CD4-positive, alpha-beta T cell treated with Interleukin-2 at 100 ng/mL for 4 hours (primary cell): ENCODE measurements at regions not wholly inside any gene's neighbourhood (a gene's known extent, or its start where the extent isn't known, plus 50 kb on each side); places are given as distances from the start of the nearest gene placed in this dataset.
"Not testable (repeated sequence)": the region's sequence is repeated elsewhere in the genome, so short reads cannot be mapped to it uniquely, and the experiment has no call there.

Experiments
- DNase-seq: peaks from one replicate; pipeline ENCODE4 v3.0.0-alpha.2; 2020; ENCODE audit warnings: low spot score

DNA sequence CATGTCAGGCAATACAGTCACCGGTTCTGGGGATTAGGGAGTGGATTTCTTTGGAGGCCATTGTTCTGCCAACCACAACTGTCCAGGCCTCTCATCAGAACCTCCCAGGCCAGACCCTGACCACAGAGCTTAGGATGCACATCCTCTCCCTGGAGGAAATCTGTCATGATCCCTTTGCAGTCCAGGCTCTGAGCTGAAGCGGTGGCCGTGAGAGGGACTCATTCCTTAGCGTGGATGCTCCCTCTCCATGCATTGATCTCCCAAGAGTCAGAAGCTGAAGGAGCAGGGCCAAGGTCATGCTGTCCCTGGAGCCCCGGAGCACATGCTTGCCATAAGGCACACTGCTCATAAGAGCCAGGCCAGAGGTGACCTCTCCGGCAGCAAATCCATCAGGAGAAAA lies 181.4 kb downstream of the COPRS start:
- no peak for DNase-seq

DNA sequence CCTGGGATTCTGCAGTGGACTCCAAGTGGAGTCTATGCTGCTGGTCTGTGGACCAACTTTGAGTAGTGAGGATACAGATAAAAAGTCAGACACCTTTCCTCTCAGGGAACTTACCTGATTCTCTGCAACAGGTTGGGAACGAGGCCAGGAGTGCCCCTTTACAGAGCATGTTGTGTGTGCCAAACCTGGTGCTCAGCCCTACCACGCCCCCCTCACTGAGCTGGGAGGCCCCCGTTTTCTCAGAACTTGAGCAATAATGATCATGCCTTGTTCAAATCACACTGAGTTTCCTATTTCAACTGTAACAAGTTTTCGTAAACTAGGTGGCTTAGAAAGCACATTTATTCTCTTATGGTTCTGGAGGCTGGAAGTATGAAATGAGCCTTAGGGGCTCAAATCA lies 182.0 kb downstream of the COPRS start:
- no peak for DNase-seq

DNA sequence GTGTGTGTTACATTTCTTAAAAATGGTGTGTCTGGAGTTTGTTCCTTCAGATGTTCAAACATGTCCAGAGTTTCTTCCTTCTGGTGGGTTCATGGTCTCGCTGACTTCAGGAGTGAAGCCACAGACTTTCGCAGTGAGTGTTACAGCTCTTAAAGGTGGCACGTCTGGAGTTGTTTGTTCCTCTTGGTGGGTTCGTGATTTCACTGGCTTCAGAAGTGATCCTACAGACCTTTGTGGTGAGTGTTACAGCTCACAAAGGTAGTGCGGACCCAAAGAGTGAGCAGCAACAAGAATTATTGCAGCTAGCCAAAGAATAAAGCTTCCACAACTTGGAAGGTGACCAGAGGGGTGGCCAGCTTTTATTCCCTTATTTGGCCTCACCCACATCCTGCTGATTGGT lies 183.7 kb downstream of the COPRS start:
- DNase-seq: not testable (repeated sequence)

DNA sequence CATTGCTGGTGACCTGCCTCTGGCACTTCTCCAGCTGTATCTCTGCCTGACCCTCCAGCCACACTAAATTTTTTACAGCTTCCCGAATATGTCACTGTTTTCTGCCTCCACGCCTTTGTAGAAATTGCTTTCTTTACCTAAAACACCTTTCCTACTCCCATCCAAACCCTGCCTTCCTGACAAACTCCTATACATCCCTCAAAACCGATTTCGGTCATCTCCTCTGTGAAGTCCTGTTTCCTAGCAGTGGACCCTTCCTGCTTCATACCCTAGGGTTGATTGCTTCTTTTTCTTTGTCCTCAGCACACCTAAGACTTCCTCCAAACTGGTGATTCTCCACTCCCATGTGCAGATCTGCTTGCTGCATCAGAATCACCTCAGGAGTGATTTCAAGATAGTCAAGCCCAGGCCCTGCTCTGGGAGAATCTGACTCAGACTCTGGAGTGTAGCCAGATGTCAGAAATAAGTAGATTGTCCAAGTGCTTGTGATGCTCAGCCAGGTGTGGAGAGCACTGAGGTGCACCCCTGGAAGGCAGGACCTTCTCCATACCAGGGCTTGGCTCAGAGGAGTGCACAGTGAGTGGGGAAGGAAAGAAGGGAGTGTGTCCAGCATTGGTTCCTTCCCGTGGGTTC lies 184.2 kb downstream of the COPRS start:
- DNase-seq: no peak

DNA sequence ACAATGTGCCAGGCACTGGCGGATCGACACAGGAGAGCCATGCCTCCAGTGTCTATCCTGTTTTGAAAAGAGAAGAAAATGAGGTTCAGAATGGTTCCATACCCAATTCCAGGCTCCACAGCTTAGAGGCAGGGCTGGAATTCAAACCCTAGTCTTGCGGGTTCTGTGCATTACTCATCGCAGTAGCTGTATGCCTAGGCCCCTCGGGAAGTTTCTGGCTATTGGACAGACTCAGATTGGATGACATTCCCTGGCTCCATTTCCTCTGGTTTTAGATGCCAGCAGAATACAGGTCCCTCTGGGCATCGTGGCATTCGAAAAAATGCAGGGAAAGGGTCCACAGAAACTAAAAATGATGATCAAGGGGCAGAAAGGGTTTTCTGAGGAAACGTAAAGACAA lies 184.7 kb downstream of the COPRS start:
- no peak for DNase-seq

DNA sequence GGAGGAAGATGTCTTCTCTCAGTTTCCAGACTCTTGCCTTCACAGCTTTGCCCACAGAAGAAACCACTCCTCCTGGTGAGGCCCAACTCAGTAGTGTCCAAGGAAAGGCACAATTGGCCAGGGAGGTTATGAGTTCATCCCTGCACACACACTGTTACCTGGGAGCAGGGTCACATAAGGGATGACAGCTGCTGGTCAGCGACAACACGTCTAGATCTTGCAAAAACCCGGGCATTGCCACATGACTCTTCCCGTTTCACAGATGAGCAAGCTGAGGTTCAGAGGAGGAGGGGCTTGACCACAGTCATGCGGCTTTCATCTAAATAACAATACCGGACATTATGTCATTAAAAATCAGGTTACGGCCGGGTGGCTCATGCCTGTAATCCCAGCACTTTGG lies 186.0 kb downstream of the COPRS start:
- DNase-seq: no peak

DNA sequence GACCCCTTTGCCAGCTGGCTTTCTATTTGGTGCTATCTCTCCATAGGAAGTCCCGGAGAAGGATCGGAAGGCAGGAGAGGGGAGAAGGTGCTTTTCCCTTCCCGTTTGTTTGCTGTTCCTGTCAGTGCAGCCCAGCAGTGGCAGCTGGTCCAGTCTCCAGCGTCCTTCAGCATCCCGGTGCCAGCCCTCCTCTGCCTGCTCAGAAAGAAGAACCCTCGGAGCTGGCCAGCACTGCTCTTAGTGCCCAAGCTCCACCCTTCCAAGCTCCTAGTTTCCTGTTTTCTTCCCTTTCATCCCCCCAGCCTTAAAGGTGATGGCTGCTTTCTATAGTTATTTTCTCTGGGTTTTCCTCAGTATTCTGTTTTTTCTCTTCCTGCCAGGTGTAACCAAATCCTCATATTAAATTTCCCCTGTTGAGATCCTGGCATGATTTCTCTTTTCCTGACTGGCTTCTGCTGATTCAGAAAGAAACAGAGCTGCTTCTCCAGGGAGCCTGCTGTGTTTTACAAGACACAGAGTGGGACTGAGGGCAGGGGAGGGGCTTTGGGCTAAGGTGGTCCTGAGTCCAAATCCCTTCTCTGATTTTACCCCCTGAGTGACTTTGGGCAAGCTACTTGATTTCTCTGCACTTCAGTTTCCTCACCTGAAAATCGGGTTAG lies 186.8 kb downstream of the COPRS start:
- no peak for DNase-seq

DNA sequence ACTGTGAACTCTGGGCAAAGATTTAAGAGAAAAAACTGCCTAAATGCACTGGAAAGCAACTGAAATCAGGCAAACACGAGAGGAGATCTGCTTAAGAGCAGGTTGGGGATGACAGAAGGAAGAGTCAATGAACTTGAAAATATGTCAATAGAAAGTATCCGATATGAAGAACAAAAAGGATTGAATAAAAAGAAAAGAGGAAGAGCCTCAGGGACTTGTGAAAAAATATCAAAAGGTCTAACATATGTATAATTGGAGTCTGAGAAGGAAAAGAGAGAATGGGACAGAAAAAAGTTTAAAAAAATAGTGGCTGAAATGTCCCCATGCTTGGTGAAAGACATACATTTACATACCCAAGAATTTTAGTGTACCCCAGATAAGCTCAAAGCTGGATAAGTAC lies 195.5 kb downstream of the COPRS start:
- no peak for DNase-seq

DNA sequence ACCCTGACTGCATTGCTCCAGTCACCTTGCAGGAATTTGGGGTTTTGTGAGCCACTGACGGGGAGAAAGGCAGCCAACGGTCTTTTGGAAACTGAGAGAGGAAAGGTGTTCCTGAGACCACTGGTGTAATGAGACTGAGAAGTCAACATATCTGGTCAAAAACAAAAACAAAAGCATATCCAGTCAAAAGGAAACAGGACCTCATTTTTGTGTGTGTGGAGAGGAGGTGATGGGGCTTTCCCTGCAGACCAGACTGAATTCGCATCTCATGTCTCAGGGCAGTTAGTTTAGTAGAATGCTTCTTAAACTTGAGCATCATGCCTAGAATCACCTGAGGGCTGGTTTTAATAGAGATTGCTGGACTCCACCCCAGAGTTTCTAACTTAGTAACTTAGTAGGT lies 198.4 kb downstream of the COPRS start:
- no peak for DNase-seq

DNA sequence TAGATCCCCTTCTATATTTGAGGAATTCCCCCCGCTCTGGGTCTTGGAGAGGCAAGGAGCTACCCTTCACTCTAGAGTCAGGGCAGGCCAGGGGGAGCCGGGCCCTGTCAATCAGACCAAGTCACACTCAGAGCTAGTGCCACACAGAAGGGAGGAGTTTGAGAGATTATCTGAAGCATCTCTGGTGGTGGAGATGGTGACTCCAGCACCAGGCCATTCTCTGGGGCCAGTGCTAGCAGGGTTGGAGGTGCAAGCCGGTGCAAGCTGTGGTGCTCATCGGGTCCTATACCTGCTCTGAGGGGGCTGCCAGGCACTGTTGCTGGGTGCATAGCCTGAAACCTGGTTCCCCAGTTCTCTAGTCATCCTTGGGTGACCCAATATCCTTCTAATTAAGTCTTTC lies 201.2 kb downstream of the COPRS start:
- no peak for DNase-seq

DNA sequence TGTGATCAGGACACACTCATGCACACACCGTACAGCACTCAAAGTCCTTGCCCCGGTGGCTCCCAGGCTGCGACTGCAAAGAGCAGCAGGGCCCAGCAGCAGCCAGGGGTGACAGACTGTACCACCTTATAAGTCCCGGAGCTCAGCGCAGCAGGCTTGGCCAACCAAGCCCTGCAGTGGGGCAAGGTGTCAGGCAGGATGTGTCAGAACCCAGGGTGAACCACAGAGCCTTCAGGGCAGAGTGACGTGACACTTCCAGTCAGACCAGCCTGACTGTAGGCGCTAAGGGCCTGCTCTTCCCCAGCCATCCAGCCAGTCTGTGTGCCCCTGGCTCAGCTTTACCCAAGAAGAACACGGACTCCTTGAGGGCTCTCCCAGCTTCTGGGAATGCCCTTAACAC lies 204.1 kb downstream of the COPRS start:
- peak; percentile 22 for DNase-seq

DNA sequence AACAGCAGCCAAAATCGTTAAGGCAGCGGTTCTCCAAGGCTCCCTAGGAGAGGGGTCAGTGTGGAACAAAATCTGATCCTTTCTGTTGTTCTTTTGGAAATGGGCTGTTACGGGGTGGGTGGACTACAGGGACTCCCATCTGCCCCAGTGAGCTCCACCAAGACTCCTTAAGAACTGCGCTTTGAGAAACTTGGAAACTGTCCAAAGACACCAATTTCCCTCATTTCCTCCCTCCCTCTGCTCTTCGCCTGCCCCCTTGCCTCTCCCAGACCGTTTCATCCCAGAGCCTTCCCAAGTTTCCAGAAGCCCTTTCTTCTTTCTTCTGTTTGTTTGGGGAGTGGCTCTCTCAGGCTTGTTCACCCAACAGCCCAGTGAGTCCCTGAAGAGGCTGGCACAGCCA lies 205.4 kb downstream of the COPRS start:
- no peak for DNase-seq

DNA sequence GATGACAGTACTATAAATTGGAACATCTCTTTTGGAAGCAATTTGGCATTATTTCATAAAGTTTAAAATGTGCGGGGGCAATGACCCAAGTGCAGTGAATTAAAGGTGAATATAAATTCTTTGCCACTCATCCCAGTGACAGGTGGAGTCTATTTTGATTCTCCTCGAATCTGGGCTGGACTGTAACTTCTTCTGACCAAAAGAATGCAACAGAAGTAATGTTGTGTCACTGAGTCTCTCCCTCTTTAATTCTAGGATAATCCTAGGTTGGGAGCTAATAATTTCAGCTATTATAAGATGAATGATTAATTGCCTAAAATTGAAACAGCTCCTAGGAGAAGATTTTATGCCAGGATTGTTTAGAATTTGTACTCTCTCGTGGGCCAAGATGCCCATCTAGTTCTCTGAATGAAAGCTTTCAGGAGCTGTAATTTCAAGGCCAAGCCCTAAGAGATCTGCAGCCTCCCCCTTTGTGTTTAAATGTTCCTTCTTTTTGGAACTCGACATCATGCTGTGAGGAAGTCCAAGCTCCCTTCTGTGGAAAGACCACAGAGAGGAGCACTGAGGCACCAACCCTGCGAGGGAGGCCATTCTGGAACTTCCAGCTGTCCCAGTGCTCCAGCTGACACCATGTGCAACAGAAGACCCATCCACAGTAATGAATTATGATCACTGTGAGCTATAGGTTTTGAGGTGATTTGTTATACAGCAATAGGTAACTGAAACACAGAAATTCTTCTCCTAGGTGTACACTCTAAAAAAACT lies 208.1 kb downstream of the COPRS start:
- no peak for DNase-seq

DNA sequence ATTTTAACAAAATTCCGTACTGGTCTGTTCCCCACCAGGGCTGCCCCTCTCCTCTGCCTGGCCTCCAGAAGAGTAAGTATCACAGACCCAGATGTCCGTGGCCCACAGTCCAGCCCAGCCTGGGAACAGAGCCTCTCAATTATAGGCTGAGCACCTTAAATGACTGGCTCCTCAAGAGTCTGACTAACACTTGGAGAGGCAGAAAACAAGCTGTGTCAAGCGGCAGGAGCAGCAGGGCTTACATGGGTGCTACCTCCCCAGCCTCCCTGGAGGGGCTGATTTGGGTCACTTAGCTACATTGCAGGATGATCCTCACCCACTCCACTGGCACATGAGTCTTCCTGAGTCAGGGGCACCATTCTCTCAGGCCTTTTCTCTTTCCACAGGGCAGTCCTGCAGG lies 209.7 kb downstream of the COPRS start:
- no peak for DNase-seq

DNA sequence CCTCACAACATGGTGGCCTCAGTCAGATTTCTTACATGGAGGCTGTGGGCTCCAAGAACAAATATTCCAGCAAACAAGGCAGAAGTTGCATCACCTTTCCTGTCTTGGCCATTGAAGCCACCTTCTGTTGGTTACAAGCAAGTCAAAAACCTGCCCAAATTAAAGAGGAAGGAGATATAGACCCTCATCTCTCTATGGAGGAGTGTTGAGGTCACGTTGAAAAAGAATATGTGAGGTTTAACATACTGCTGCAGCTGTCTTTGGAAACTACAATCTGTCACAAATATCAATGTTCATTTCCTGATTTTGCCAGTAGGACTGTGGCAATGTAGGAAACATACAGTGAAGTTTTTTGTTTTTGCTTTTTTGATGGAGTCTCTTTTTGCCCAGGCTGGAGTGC lies 211.4 kb downstream of the COPRS start:
- no peak for DNase-seq

DNA sequence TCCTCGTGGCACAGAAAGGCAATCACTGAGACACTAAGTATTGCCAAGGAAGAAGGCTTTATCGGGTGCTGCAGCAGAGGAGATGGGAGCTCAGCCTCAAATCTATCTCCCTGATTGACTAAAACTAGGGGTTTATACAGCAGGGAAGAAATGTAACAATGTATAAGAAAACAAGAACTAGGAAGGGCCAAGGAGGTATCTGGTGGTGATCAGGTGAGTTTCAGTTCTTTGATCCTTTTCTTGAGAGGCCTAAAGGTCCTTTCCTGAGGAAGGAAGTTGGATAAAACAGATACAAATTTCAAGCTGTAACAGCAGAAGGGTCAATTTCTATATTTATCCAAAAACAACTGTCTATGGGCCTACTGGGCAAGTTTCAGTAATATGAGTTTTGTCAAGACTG lies 212.4 kb downstream of the COPRS start:
- no peak for DNase-seq

DNA sequence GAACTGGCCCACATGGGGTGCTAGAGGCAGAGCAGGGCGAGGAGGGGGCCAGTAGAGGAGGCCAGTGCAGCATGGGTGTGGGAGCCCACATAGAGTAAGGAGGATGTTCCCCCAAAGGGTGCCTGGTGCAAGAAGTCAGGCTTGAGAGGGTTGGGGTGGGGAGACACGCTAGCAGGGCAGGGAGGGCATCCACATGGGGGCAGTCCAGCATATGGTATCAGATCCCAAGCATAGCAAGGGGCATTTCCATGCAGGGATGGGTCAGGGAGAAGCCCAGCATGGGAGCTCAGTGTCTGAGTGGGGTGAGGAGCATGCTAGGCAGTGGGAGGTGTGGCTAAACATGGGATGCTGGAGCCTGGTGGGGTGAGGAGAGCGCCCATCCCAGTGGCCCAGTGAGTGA lies 213.7 kb downstream of the COPRS start:
- DNase-seq: no peak

DNA sequence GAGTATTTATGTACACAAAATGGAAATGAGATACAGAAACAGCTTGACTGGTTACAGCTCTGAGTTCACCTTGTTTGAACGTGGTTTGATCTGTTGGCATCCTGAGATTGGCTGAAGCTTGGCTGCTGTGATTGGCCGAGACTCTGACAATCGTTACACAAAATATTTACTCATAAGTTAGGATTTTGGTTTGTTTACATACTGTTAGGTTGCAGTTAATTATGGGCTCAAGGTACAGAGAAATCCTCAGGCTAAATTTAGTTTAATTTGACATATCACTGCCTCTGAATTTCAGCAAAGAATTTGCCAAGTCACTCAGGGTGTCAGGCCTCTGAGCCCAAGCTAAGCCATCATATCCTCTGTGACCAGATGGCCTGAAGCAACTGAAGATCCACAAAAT lies 227.3 kb downstream of the COPRS start:
- DNase-seq: no peak

DNA sequence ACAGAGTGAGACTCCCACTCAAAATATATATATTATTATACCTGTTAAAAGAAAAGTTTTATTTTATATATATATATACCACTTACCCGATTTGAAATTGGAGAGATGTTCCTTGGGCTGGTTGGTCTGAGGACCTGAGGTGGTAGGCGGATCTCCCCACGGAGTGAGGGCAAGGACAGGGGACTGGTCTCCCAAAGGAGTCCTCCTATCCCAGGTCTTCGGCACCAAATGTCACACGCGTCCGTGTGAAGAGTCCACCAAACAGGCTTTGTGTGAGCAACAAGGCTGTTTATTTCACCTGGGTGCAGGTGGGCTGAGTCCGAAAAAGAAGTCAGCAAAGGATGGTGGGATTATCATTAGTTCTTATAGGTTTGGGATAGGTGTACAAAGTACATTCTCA lies 228.2 kb downstream of the COPRS start:
- not testable (repeated sequence) for DNase-seq

DNA sequence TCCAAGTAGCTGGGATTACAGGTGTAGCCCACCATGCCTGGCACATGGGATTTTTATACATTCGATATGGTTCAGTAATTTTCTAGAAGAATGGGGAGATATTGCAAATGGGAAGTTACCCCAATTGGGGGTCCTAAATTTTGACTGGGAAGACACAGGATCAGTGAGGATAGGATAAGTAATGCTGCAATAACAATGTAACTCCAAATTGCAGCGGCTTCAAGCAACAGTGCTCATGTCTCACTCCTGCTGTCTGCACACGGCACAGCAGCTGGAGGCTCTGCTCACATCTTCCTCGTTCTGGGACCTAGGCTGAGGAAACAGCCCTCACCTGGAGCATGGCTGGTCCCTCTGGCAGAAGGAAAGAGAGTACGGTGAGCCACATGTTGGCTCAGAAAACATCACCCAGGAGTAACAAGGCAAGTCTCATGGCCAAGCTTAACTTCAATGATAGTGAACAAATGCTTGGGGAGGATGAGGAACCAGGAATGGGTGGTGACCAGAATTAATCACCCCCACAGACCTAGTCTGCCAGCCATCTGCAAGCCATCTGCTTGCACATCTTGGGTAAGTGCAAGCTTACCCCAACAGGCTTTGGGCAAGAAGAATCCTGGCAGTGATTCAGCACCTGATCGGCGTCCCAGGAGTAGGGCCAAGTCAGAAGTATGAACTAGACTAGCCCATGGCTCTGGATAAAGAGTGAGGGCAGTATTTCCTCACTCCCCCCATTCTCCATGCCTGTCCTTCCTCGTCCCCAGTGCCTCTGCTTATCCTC lies 229.2 kb downstream of the COPRS start:
- no peak for DNase-seq

DNA sequence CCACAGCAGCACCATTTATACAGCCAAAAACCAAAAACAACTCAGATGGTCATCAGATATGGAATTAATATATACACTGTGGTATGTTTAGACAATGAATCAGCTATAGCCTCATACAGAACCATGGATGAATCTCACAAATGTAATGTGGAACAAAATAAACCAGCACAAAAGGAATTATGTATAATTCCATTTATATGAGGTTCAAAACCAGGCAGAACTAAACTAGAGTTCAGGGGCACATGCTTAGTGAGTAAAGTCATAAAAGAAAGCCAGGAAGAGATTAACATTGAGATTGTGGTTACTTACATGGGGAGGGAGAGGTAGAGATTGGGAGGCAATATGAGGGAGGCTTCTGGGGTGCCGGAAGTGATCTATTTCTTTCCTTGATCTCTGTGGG lies 231.1 kb downstream of the COPRS start:
- no peak for DNase-seq

DNA sequence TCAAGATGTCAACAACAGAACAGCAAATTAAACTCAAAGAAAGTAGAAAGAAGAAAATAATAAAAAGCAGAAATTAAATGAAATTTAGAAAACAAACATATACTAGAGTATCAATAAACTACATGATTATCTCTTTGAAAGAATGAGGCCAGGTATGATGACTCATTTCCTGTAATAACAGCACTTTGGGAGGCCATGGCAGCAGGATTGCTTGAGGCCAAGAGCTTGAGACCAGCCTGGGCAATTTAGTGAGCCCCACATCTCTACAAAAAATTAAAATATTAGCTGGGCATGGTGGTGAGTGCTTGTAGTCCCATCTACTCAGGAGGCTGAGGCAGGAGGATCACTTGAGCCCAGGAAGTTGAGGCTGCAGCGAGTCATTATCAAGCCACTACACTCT lies 232.5 kb downstream of the RAB11FIP4 start:
- no peak for DNase-seq

DNA sequence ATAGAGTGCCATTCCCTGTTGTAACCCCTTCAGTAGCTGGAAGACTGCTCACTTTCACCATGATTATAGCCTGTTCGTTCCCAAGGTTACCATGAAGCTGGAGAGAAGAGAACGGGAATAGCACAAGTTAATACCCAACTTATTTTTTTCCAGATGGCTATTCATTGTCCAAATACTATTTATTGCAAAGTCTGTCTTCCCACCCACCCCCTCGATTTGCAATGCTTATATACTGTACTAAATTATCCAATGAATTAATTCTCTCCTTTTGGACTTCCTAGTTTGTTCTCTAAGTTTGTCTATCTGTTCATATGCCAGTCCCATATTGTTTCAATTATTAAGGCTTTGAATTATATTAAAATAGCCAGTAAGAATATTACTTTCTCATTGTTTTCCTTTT lies 231.0 kb downstream of the RAB11FIP4 start:
- DNase-seq: no peak
